ENCODE measurements at regions not wholly inside any gene's neighbourhood (a gene's known extent, or its start where the extent isn't known, plus 50 kb on each side); places are given as distances from the start of the nearest gene placed in this dataset.
"Not testable (repeated sequence)": the region's sequence is repeated elsewhere in the genome, so short reads cannot be mapped to it uniquely, and the experiment has no call there.

GRCh38 chr2:122061206-122061605, 305.8 kb downstream of the TSN start:
- DNase-seq (ENCODE audit: low read depth): no peak

GRCh38 chr2:122061831-122062230, 306.4 kb downstream of the TSN start:
- DNase-seq (ENCODE audit: low read depth): no peak

GRCh38 chr2:122062506-122062905, 307.1 kb downstream of the TSN start:
- DNase-seq (ENCODE audit: low read depth): no peak

GRCh38 chr2:122063716-122064115, 308.3 kb downstream of the TSN start:
- DNase-seq (ENCODE audit: low read depth): no peak

GRCh38 chr2:122070241-122070731, 314.8 kb downstream of the TSN start:
- no peak for DNase-seq (ENCODE audit: low read depth)

- no peak for DNase-seq (ENCODE audit: low read depth)
Observed at GRCh38 chr2:122072666-122073065, 317.2 kb downstream of the TSN start.

- no peak for DNase-seq (ENCODE audit: low read depth)
Observed at GRCh38 chr2:122074201-122074600, 318.8 kb downstream of the TSN start.

- DNase-seq (ENCODE audit: low read depth): no peak
Observed at GRCh38 chr2:122075381-122075780, 319.9 kb downstream of the TSN start.

GRCh38 chr2:122077114-122077513, 321.7 kb downstream of the TSN start:
- DNase-seq (ENCODE audit: low read depth): no peak

GRCh38 chr2:122077771-122078170, 322.3 kb downstream of the TSN start:
- DNase-seq (ENCODE audit: low read depth): no peak

- no peak for DNase-seq (ENCODE audit: low read depth)
Observed at GRCh38 chr2:122078451-122078850, 323.0 kb downstream of the TSN start.

GRCh38 chr2:122079844-122080243, 324.4 kb downstream of the TSN start:
- DNase-seq (ENCODE audit: low read depth): no peak

GRCh38 chr2:122080316-122080715, 324.9 kb downstream of the TSN start:
- no peak for DNase-seq (ENCODE audit: low read depth)

GRCh38 chr2:122080871-122081270, 325.4 kb downstream of the TSN start:
- DNase-seq (ENCODE audit: low read depth): no peak

GRCh38 chr2:122081751-122082150, 326.3 kb downstream of the TSN start:
- no peak for DNase-seq (ENCODE audit: low read depth)

GRCh38 chr2:122083256-122084048, 328.0 kb downstream of the TSN start:
- no peak for DNase-seq (ENCODE audit: low read depth)

GRCh38 chr2:122085672-122086071, 330.2 kb downstream of the TSN start:
- not testable (repeated sequence) for DNase-seq (ENCODE audit: low read depth)

GRCh38 chr2:122094557-122094956, 339.1 kb downstream of the TSN start:
- no peak for DNase-seq (ENCODE audit: low read depth)

- no peak for DNase-seq (ENCODE audit: low read depth)
Observed at GRCh38 chr2:122096761-122097160, 341.3 kb downstream of the TSN start.

- no peak for DNase-seq (ENCODE audit: low read depth)
Observed at GRCh38 chr2:122098306-122098705, 342.9 kb downstream of the TSN start.

GRCh38 chr2:122100346-122100745, 344.9 kb downstream of the TSN start:
- DNase-seq (ENCODE audit: low read depth): no peak

GRCh38 chr2:122100756-122101155, 345.3 kb downstream of the TSN start:
- DNase-seq (ENCODE audit: low read depth): no peak

GRCh38 chr2:122101319-122101718, 345.9 kb downstream of the TSN start:
- DNase-seq (ENCODE audit: low read depth): no peak

Data from LHCN-M2 (cell line).